PC-3 (cell line): ENCODE measurements at regions not wholly inside any gene's neighbourhood (a gene's known extent, or its start where the extent isn't known, plus 50 kb on each side); places are given as distances from the start of the nearest gene placed in this dataset.

Experiments used
- CTCF ChIP-seq: fragments of 300-600 bp; sonication (generic); conservative IDR thresholded peaks from 2 replicates; pipeline ENCODE4 v1.5.1; 2017; ENCODE audit warnings: antibody characterized with exemption, low read depth, mild to moderate bottlenecking, low read length
- EZH2phosphoT487 ChIP-seq: fragments of 300-600 bp; sonication (generic); IDR thresholded peaks from 2 replicates; pipeline ENCODE4 v1.6.1; 2018; ENCODE audit warnings: mild to moderate bottlenecking, antibody characterized with exemption, low read length, borderline replicate concordance

- TF ChIP-seq CTCF: no peak
- no peak for TF ChIP-seq EZH2phosphoT487
Measured at GRCh38 chrX:3226087-3226486, 120.4 kb downstream of the MXRA5 start.
